MCF 10A (cell line): ENCODE measurements at regions not wholly inside any gene's neighbourhood (a gene's known extent, or its start where the extent isn't known, plus 50 kb on each side); places are given as distances from the start of the nearest gene placed in this dataset.

Experiments
- BruUV-seq: library from RNA; stranded (reverse); fragments of 400-500 nt; replicated peaks from 2 replicates; lab custom pipeline; 2021; lab: Mats Ljungman, UMichigan
- CTCF ChIA-PET: fragments of 300-600 bp; sonication (Branson Sonifier 250); formaldehyde crosslinking; extraction: SDS; loops from one replicate; lab custom pipeline; 2021; ENCODE audit warnings: antibody characterized with exemption, inconsistent platforms; lab: Yijun Ruan, JAX
- POLR2A ChIA-PET: fragments of 300-600, 350-650 bp; sonication (Branson Sonifier 250); formaldehyde crosslinking; extraction: SDS; loops from one replicate; lab custom pipeline; 2020; ENCODE audit warnings: antibody characterized with exemption, inconsistent platforms; lab: Yijun Ruan, JAX
- DNase-seq: peaks from one replicate; pipeline ENCODE4 v3.0.0-alpha.2; 2018; ENCODE audit not compliant: unreplicated experiment
- H3K27ac Mint-ChIP-seq: one replicate; pipeline ENCODE4 v1.8.0; 2022; ENCODE audit warnings: mild to moderate bottlenecking, low read depth, mixed read lengths; ENCODE audit not compliant: unreplicated experiment
- H3K27me3 Mint-ChIP-seq: one replicate; pipeline ENCODE4 v1.8.0; 2022; ENCODE audit warnings: mixed read lengths; ENCODE audit not compliant: insufficient read depth, unreplicated experiment
- H3K36me3 Mint-ChIP-seq: one replicate; pipeline ENCODE4 v1.8.0; 2022; ENCODE audit warnings: mild to moderate bottlenecking, moderate library complexity, mixed read lengths; ENCODE audit not compliant: insufficient read depth, unreplicated experiment
- H3K4me1 Mint-ChIP-seq: one replicate; pipeline ENCODE4 v1.8.0; 2022; ENCODE audit warnings: mixed read lengths; ENCODE audit not compliant: insufficient read depth, unreplicated experiment
- H3K4me3 Mint-ChIP-seq: one replicate; pipeline ENCODE4 v1.8.0; 2022; ENCODE audit warnings: mild to moderate bottlenecking, moderate library complexity, mixed read lengths; ENCODE audit not compliant: unreplicated experiment
- H3K9me3 Mint-ChIP-seq: one replicate; pipeline ENCODE4 v1.8.0; 2022; ENCODE audit warnings: mixed read lengths; ENCODE audit not compliant: unreplicated experiment
- intact Hi-C: fragments of 100-400 bp; cut with micrococcal nuclease; formaldehyde crosslinking; loops from 2 replicates; pipeline ENCODE4 v1.14.1; 2022
- TF ChIP-seq, protein P1 (sequence below): fragments of 200-600 bp; IDR thresholded peaks from one replicate; pipeline ENCODE4 v1.8.0; 2022; ENCODE audit warnings: antibody characterized with exemption, mild to moderate bottlenecking; ENCODE audit not compliant: unreplicated experiment

GRCh38 chr2:30348825-30349224 is 98.2 kb upstream of the LCLAT1 start:
- peaks cover 7% of the 10 kb centered on the region for H3K9me3 Mint-ChIP-seq
- CTCF ChIA-PET = no interaction called here

GRCh38 chr2:30349691-30350090 is 97.4 kb upstream of the LCLAT1 start:
- no TSS peak for BruUV-seq
- intact Hi-C loops = no loop called here
- DNase-seq = no peak
- peaks cover 7% of the 10 kb centered on the region for H3K9me3 Mint-ChIP-seq
- TF ChIP-seq, protein P1, sequence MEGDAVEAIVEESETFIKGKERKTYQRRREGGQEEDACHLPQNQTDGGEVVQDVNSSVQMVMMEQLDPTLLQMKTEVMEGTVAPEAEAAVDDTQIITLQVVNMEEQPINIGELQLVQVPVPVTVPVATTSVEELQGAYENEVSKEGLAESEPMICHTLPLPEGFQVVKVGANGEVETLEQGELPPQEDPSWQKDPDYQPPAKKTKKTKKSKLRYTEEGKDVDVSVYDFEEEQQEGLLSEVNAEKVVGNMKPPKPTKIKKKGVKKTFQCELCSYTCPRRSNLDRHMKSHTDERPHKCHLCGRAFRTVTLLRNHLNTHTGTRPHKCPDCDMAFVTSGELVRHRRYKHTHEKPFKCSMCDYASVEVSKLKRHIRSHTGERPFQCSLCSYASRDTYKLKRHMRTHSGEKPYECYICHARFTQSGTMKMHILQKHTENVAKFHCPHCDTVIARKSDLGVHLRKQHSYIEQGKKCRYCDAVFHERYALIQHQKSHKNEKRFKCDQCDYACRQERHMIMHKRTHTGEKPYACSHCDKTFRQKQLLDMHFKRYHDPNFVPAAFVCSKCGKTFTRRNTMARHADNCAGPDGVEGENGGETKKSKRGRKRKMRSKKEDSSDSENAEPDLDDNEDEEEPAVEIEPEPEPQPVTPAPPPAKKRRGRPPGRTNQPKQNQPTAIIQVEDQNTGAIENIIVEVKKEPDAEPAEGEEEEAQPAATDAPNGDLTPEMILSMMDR = no peak
- ChIA-PET CTCF (interaction anchor here (1.0 kb wide), 1 partner anchor 15 kb away, joined by 3 read pairs; no protein-coding TSS in a partner anchor), POLR2A (no interaction called here)
- no peak overlapping the region for H3K27ac Mint-ChIP-seq
- peaks cover 12% of the 10 kb centered on the region for H3K27me3 Mint-ChIP-seq
- no peaks in the 10 kb centered on the region for H3K36me3 Mint-ChIP-seq
- no peaks in the 10 kb centered on the region for H3K4me1 Mint-ChIP-seq
- no peak overlapping the region for H3K4me3 Mint-ChIP-seq

More at GRCh38 chr2:30348825-30349224, 98.2 kb upstream of the LCLAT1 start:
- intact Hi-C loops = no loop called here
- TF ChIP-seq, protein P1 = no peak
- Mint-ChIP-seq H3K27me3 (peaks cover 12% of the 10 kb centered on the region), H3K27ac (no peak overlapping the region), H3K4me1 (no peaks in the 10 kb centered on the region), H3K36me3 (no peaks in the 10 kb centered on the region), H3K4me3 (no peak overlapping the region)
- POLR2A ChIA-PET = no interaction called here
- no TSS peak for BruUV-seq
- no peak for DNase-seq

DNA sequence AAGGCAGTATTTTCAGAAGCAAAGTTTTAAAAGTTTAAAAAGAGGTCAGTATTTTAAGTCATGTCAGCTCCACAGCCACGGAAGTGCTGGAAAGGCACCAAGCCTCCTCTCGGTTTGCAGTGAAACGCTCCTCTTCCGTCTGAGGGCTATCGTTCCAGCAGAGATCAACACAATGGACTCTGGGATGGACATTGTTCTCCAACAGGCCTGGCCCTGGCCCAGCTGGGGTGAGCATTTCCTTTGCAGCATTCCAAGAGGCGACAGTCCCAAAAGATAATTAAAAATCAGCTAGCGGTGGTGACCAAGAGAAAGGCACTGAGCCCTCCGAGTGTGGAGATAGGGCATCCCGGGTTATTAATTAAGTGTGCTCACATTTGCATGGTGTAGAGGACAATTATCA is 95.9 kb upstream of the LCLAT1 start:
- intact Hi-C loops = no loop called here
- Mint-ChIP-seq H3K9me3 (peaks cover 7% of the 10 kb centered on the region), H3K36me3 (no peaks in the 10 kb centered on the region), H3K27me3 (peaks cover 12% of the 10 kb centered on the region), H3K4me3 (no peak overlapping the region), H3K4me1 (no peaks in the 10 kb centered on the region), H3K27ac (no peak overlapping the region)
- TF ChIP-seq, protein P1 = no peak
- ChIA-PET CTCF (interaction anchor here (1.0 kb wide), 1 partner anchor 16 kb away, joined by 3 read pairs; no protein-coding TSS in a partner anchor), POLR2A (no interaction called here)
- BruUV-seq = no TSS peak
- DNase-seq = no peak

GRCh38 chr2:30351949-30352348 is 95.1 kb upstream of the LCLAT1 start:
- intact Hi-C loops = no loop called here
- H3K4me3 Mint-ChIP-seq = no peak overlapping the region
- no peak overlapping the region for H3K27ac Mint-ChIP-seq
- peaks cover 12% of the 10 kb centered on the region for H3K27me3 Mint-ChIP-seq
- no TSS peak for BruUV-seq
- no peak for DNase-seq
- H3K4me1 Mint-ChIP-seq = no peaks in the 10 kb centered on the region
- peaks cover 7% of the 10 kb centered on the region for H3K9me3 Mint-ChIP-seq
- TF ChIP-seq, protein P1 = no peak
- ChIA-PET POLR2A (no interaction called here), CTCF (interaction anchor here (0.7 to 1.0 kb wide), 2 partner anchors 16 to 360 kb away, joined by 3 to 4 read pairs; no protein-coding TSS in a partner anchor)
- no peaks in the 10 kb centered on the region for H3K36me3 Mint-ChIP-seq
